T1000 (cell line): ENCODE measurements at regions not wholly inside any gene's neighbourhood (a gene's known extent, or its start where the extent isn't known, plus 50 kb on each side); places are given as distances from the start of the nearest gene placed in this dataset.

ENCODE experiments used
- DNase-seq: peaks from one replicate; lab custom pipeline; 2025; ENCODE audit warnings: mixed read lengths; lab: John Stamatoyannopoulos, UW

GRCh38 chr15:94917068-94917467, 685.7 kb downstream of the MCTP2 start:
- no peak for DNase-seq

- no peak for DNase-seq
Observed at GRCh38 chr15:94921936-94922335, 690.6 kb downstream of the MCTP2 start.

GRCh38 chr15:94924057-94924456, 692.7 kb downstream of the MCTP2 start:
- DNase-seq, result no peak

GRCh38 chr15:94924971-94925598, 693.7 kb downstream of the MCTP2 start:
- no peak for DNase-seq

GRCh38 chr15:94925680-94926079, 694.3 kb downstream of the MCTP2 start:
- DNase-seq, result no peak

GRCh38 chr15:94927003-94927402, 695.6 kb downstream of the MCTP2 start:
- no peak for DNase-seq

GRCh38 chr15:94929282-94929681, 697.9 kb downstream of the MCTP2 start:
- DNase-seq, result no peak

- DNase-seq, result no peak
Observed at GRCh38 chr15:94930441-94930840, 699.1 kb downstream of the MCTP2 start.

- DNase-seq, result no peak
Observed at GRCh38 chr15:94930960-94931359, 699.6 kb downstream of the MCTP2 start.

- DNase-seq, result no peak
Observed at GRCh38 chr15:94934440-94934839, 703.1 kb downstream of the MCTP2 start.

GRCh38 chr15:94937242-94937641, 705.9 kb downstream of the MCTP2 start:
- no peak for DNase-seq

GRCh38 chr15:94943888-94944287, 712.5 kb downstream of the MCTP2 start:
- DNase-seq, result no peak

- DNase-seq, result no peak
Observed at GRCh38 chr15:94951538-94951937, 720.2 kb downstream of the MCTP2 start.

GRCh38 chr15:94963953-94964352, 732.6 kb downstream of the MCTP2 start:
- no peak for DNase-seq

GRCh38 chr15:94965593-94965992, 734.2 kb downstream of the MCTP2 start:
- no peak for DNase-seq

- DNase-seq, result no peak
Observed at GRCh38 chr15:94968133-94968532, 736.8 kb downstream of the MCTP2 start.

- no peak for DNase-seq
Observed at GRCh38 chr15:94970096-94970495, 738.7 kb downstream of the MCTP2 start.

- DNase-seq, result no peak
Observed at GRCh38 chr15:94970802-94971201, 739.4 kb downstream of the MCTP2 start.

- no peak for DNase-seq
Observed at GRCh38 chr15:94972314-94972713, 741.0 kb downstream of the MCTP2 start.

- no peak for DNase-seq
Observed at GRCh38 chr15:94987085-94987484, 755.7 kb downstream of the MCTP2 start.

- no peak for DNase-seq
Observed at GRCh38 chr15:94991718-94992117, 760.4 kb downstream of the MCTP2 start.

- DNase-seq, result no peak
Observed at GRCh38 chr15:95009635-95010034, 778.3 kb downstream of the MCTP2 start.

GRCh38 chr15:95013381-95013780, 782.0 kb downstream of the MCTP2 start:
- no peak for DNase-seq

- no peak for DNase-seq
Observed at GRCh38 chr15:95016511-95017229, 785.3 kb downstream of the MCTP2 start.
